ENCODE measurements at regions not wholly inside any gene's neighbourhood (a gene's known extent, or its start where the extent isn't known, plus 50 kb on each side); places are given as distances from the start of the nearest gene placed in this dataset.

GRCh38 chr1:222096476-222096772 is 354.5 kb upstream of the DUSP10 start:
- no peak for DNase-seq

DNA sequence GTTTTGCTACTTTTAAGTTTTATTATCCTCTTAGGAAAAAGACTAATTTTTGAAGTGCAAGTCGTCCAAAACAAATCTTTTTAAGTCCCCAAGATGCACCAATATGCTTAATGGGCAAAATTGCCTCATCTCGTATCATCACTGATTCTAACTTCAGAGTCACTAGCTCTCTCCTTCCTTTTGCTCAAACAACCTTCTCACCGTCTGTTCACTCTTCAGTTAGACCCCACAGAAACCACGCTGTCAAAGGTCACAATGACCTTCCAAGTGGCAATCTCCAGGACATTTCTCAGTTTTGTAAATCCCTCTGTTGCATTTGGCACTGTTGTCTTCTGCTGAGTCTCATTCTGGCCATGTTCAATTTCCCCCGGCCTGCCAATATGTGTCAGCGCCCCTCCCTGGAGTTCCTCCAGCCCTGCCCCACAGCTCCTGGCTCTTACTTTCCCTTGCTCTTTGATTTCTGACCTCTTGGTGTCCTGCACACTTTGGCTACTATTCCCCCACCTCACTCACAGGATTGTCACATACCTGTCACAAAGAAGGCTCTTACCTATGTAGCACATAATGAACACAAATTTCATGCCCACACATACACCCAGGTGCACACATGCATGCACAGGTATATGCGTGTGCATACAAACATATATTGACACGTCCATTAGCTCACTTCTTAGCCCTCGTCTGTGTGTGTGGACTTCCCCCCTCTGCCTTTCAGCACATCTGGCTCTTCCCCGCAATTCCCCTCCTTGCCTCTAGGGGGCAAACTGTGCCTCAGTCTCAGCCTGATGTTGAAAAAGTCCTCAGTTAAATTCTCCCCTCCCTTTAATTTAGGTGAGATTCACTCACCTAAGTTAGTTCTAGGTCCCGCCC is 354.0 kb upstream of the DUSP10 start:
- DNase-seq = no peak

DNA sequence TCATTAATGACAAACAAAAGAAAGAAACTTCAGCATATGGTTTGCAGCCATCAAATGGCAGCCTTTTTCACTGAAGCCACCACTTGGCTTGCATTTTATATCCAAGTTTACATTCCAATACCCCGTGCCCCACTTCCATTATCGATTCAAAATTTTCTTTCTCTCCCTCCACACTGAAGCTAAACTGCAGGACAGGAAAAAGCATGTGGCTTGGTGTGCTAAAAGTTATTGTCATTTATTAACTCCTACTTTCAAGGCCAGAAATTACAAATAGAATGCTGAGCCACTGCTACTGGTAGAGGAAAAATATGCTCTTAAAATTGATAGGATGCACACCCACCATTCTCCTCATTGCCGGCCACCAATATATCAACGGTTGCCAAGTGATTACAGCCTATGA is 351.6 kb upstream of the DUSP10 start:
- DNase-seq = no peak

- DNase-seq = no peak
Observed at GRCh38 chr1:222090103-222090502, 348.2 kb upstream of the DUSP10 start.

GRCh38 chr1:222087221-222087920 is 345.5 kb upstream of the DUSP10 start:
- no peak for DNase-seq

- DNase-seq = no peak
Observed at GRCh38 chr1:222084996-222085395, 343.1 kb upstream of the DUSP10 start.

DNA sequence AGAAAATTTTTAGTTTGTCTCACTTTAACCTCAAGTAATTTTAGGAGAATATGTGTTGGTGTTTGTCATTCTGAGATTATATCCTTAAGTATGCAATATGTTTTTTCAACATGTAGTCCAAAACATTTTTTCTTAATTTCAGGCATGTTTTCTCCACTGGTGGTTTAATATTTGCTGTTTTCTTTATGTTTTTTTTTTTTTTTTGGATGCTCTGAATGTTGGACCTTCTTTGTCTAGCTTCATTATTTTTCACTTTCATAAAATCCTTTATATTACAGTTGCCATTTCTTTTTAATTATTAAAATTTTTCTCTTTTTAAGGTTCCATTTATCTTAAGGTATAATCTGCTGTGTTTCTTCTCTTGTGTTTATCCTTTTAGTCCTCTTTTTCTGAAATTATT is 342.2 kb upstream of the DUSP10 start:
- DNase-seq = no peak

DNA sequence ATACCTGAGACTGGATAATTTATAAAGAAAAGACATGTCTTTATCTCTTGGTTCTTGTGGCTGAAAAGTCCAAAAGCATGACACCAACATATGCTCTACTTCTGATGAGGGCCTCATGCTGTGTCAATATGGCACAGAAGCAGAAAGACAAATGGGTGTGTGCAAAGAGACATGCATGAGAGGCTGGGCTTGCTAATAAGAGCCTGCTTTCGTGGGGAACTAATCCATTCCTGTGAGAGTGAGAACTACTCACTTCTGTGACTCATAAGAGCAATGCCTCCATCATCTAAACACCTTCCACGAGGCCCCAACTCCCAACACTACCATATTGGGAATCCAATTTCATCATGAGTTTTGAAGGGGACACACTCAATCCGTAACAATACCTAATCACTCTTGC is 340.0 kb upstream of the DUSP10 start:
- no peak for DNase-seq

GRCh38 chr1:222079566-222079965 is 337.7 kb upstream of the DUSP10 start:
- DNase-seq = no peak

DNA sequence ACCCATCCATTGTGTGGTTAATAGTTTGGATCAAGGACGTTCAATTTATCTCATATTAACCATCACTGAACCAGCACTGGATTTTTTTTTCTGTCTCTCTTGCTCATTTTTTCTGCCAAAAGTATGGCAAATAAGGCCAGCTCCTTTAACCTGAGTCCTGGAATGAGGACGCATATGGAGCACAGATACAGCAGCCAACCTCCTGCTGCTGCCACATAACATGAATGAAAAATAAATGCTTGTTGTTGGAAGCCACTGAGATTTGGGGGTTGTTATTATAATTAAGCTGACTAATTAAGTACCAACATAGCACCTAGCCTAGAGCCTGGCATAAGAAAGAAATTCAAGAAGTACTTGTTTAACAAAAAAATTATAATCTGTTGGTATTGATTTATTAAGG is 335.3 kb upstream of the DUSP10 start:
- no peak for DNase-seq

DNA sequence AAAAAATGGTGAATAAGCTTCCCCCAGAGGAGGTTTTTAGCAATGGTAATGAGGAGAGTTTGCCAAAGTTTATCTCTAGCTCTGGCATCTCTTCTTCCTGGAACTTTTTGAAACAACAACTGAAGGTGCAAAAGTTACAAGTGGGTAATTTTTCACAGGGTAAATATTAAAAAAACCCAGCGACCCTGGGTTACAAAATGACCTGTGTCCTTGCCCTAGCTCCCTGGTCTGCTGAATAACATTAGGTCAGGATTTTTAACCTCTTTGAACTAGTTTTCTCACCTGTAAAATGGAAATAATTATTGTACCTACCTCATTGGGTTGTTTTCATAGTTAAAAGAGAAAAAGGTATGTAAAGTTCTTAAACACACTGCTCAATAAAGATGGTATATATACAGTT is 332.4 kb upstream of the DUSP10 start:
- no peak for DNase-seq

- DNase-seq = no peak
Observed at GRCh38 chr1:222073307-222073995, 331.6 kb upstream of the DUSP10 start.

GRCh38 chr1:222071387-222071786 is 329.5 kb upstream of the DUSP10 start:
- no peak for DNase-seq

GRCh38 chr1:222068937-222069336 is 327.0 kb upstream of the DUSP10 start:
- no peak for DNase-seq

DNA sequence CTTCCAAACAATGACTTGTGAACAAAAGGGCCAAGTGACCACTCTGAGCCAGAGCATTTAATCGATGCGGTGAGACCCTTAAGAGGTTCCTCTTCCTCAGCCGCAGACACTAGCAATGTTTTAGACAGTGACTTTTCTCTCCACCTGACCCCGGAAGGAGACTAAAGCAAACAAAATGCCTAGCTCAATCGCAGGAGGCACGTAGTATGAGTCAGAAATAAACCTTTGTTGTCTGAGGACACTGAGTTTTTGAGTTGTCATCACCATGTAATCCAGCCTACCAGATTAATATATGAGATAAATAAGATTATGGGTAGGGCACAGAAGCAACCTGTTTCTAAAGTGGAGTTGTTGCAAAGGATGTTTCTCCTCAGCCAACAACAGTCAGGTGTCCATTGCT is 326.2 kb upstream of the DUSP10 start:
- no peak for DNase-seq

GRCh38 chr1:222066539-222066938 is 324.6 kb upstream of the DUSP10 start:
- no peak for DNase-seq

DNA sequence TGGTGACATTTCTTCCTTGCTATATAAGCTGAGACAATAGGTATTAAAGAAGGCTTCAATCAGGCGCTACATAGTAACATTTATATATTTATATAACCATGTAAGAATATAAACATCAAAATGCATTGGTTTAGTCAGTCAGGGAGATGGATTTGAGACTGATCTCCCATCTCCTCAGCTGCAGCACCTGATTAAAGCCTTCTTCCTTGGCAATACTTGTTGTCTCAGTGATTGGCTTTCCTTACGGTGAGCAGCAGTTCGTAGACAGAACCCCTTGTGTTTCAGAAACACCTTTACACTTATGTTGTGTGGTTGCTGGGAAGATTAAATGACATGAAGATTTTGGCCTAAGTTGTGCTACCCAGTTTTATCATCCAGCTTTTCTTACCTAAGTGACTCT is 323.3 kb upstream of the DUSP10 start:
- no peak for DNase-seq

GRCh38 chr1:222064388-222065211 is 322.7 kb upstream of the DUSP10 start:
- DNase-seq = no peak

GRCh38 chr1:222062640-222063039 is 320.8 kb upstream of the DUSP10 start:
- DNase-seq = no peak

GRCh38 chr1:222061711-222062359 is 319.9 kb upstream of the DUSP10 start:
- DNase-seq = no peak

- DNase-seq = no peak
Observed at GRCh38 chr1:222060210-222060916, 318.5 kb upstream of the DUSP10 start.

DNA sequence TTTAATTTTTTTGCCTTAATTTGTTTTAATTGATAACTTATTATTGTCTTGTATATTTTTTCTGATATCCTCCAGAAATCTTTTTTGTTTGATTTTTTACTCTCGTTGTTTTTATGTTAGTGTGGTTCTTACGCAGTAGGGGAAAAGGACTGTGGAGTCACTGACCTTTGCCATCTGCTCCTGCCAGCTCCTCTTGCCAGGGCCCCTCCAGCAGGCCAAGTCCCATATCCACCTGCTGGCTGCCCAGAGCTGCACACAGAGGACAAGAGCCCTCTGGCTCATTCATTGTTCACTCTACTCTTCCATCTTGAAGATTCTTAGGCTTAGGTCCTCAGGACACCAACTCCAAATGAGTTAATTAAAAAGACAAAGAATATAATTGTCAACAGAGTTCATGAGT is 316.4 kb upstream of the DUSP10 start:
- no peak for DNase-seq

Data from SHP77 treated with DMSO at 0.1 percent for 48 hours (cell line).